BLaER1 (cell line): ENCODE measurements at regions not wholly inside any gene's neighbourhood (a gene's known extent, or its start where the extent isn't known, plus 50 kb on each side); places are given as distances from the start of the nearest gene placed in this dataset.

Experiments
- H3K27ac ChIP-seq: shearing (Covaris generic); formaldehyde crosslinking; 2 replicates; pipeline ENCODE4 v1.8.1; 2022
- H3K27me3 ChIP-seq: shearing (Covaris generic); formaldehyde crosslinking; 2 replicates; pipeline ENCODE4 v1.8.1; 2022
- H3K36me3 ChIP-seq: shearing (Covaris generic); formaldehyde crosslinking; 2 replicates; pipeline ENCODE4 v1.8.1; 2022
- H3K4me1 ChIP-seq: shearing (Covaris generic); formaldehyde crosslinking; 2 replicates; pipeline ENCODE4 v1.8.1; 2022
- H3K4me2 ChIP-seq: shearing (Covaris generic); formaldehyde crosslinking; 2 replicates; pipeline ENCODE4 v1.8.1; 2022
- H3K4me3 ChIP-seq: shearing (Covaris generic); formaldehyde crosslinking; 2 replicates; pipeline ENCODE4 v1.8.1; 2022
- H3K9ac ChIP-seq: shearing (Covaris generic); formaldehyde crosslinking; 2 replicates; pipeline ENCODE4 v1.8.1; 2022
- H3K9me3 ChIP-seq: shearing (Covaris generic); formaldehyde crosslinking; 2 replicates; pipeline ENCODE4 v1.8.1; 2022
- H4K20me1 ChIP-seq: shearing (Covaris generic); formaldehyde crosslinking; 2 replicates; pipeline ENCODE4 v1.8.1; 2022
- Cebpa-rat ChIP-seq: shearing (Covaris generic); IDR thresholded peaks from 2 replicates; pipeline ENCODE4 v1.8.1; 2022

DNA sequence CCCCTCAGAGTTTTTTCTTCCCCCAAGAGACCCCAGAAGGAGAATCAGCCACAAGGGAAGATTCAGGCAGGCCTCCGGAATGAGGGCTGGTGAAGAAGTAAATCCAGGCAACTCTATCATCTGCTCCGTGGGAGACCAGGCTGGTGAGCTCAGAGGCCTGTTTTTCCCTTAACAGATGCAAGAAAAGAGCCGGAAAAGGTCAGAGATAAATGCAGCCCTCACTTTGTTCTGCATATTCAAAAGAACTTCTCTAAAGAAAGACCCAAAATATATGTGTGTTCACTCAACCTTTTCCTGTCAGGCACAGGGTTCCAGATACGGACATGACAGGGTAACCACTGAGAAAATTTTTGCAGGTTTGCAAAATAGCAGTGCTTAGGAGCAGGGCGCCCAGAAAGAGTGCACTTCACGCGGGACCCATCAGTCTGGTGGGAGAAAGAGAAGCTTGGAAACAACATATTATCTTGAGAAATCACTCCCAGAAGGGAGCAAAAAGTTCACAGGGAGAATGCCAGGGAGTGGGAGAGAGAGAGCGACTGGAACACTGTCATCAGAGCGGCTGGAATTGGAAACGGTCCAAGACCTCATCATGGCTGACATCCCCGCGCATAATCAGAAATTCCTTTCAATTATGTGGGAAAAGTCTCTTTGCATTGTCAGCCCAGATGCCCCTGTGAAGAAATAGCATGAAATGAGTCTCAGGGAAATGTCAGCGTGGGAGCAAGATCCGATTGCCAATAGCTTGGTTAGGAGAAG is 244.8 kb upstream of the SLC14A2 start:
- Histone ChIP-seq H3K36me3 (no peaks in the 10 kb centered on the region), H3K27ac (no peak overlapping the region), H3K27me3 (no peaks in the 10 kb centered on the region), H4K20me1 (no peaks in the 10 kb centered on the region), H3K4me2 (peak overlapping the region; percentile 55), H3K4me3 (no peak overlapping the region), H3K9ac (no peak overlapping the region), H3K9me3 (no peaks in the 10 kb centered on the region), H3K4me1 (peaks cover 14% of the 10 kb centered on the region)
- no peak for TF ChIP-seq Cebpa-rat

DNA sequence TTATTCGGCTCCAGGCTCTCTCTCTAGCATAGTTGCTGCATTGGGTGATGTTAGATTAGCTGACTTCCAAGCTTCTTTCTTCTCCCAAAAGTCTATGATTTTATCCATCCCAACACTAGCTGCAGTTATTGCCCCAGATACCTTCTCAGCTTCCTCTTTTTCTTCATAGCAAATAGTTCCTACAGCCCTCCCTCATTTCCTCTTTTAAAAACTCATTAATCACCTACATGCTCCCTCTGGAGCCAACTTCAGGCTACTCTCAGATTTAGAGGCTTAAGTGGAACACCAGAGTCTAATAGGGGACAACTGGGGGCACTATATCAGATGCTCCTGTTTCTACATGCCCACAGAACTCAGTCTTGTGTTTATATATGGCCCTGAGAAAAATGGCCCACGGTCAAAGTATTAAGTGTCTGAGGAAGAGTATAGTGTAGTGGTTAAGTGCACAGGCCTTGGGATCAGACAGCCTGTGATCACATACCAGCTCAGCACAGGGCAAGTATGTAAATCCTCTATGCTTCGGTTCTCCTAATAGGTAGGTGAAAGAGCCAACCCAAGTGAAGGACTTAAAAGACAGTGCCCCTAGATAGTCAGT is 241.9 kb upstream of the SLC14A2 start:
- no peaks in the 10 kb centered on the region for H3K36me3 ChIP-seq
- no peak overlapping the region for H3K4me3 ChIP-seq
- H3K9me3 ChIP-seq: no peaks in the 10 kb centered on the region
- no peak overlapping the region for H3K4me2 ChIP-seq
- H4K20me1 ChIP-seq: no peaks in the 10 kb centered on the region
- H3K4me1 ChIP-seq: peaks cover 14% of the 10 kb centered on the region
- no peak for TF ChIP-seq Cebpa-rat
- no peak overlapping the region for H3K9ac ChIP-seq
- no peak overlapping the region for H3K27ac ChIP-seq
- no peaks in the 10 kb centered on the region for H3K27me3 ChIP-seq

DNA sequence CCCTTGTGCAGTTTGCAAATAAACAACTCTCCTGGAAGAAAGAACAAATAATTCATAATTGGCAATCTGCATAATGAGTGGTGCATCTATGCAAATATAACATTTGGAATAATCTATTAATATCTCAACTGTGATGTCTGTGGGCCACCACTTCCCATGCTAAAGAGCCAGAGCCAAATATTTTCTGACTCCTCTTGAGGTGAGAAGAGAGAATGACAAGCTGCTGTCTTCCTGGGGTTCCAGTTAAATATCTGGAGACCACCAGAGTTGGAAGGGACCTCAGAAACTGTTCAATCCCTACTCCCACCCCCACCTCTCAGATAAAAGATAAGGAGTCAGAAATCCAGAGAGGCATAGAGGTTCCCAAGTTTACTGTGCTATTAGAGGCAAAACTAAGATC is 241.0 kb upstream of the SLC14A2 start:
- H3K9ac ChIP-seq: no peak overlapping the region
- H3K27me3 ChIP-seq: no peaks in the 10 kb centered on the region
- H3K9me3 ChIP-seq: no peaks in the 10 kb centered on the region
- no peak overlapping the region for H3K27ac ChIP-seq
- peaks cover 14% of the 10 kb centered on the region for H3K4me1 ChIP-seq
- no peak for TF ChIP-seq Cebpa-rat
- no peaks in the 10 kb centered on the region for H4K20me1 ChIP-seq
- H3K4me2 ChIP-seq: no peak overlapping the region
- H3K36me3 ChIP-seq: no peaks in the 10 kb centered on the region
- no peak overlapping the region for H3K4me3 ChIP-seq

DNA sequence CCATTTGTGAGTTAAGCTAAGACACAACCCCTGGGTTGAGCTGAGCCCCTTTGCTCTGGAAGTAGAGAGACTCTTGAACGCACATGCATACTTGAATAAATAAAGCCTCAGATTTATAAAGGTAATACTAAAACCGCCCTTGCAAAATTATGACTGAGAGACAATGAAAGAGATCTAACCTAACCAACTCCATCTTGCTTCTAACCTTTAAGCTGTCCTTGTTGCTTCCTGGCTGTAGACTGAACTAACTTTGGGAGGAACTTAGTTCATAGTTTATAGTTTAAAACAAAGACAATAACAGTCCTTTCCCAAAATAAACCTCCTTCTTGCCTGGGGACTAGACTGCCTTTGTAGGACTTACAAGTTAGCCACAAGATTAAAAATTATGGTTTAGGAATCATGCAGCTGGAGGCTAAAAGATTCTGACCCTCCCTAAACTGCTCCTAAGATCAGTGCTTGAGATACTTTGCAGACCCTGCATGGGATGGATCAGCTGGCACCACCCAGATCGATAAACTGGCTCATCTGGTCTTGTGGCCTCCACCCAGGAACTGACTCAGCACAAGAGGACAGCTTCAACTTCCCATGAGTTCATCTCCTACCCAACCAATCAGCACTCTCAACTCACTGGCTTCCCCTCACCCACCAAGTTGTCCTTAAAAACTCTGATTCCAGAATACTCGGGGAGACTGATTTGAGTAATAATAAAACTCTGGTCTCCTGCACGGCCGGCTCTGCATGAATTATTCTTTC is 240.2 kb upstream of the SLC14A2 start:
- Histone ChIP-seq H3K27ac (no peak overlapping the region), H3K27me3 (no peaks in the 10 kb centered on the region), H3K4me2 (no peak overlapping the region), H3K36me3 (no peaks in the 10 kb centered on the region), H3K4me1 (peaks cover 9% of the 10 kb centered on the region), H3K4me3 (no peak overlapping the region), H3K9ac (no peak overlapping the region), H4K20me1 (no peaks in the 10 kb centered on the region), H3K9me3 (no peaks in the 10 kb centered on the region)
- TF ChIP-seq Cebpa-rat: no peak

DNA sequence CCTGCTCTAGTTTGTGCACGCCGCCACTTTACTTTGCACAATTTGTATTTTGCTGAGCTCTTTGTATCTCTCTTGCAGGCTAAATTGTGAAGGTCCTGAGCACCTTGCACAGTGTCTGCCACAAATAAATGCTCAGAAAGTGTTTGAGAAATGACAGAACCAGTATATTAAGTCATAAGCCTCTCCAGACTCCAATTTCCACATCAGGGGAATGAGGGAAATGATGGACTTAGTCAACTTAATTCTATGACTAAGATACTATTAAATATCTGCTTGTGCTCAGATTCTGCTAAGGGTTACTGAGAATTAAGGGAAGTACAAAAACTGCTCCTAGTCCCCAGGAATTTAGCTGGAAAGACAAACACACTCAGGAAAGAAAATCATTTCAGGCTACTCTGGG is 239.1 kb upstream of the SLC14A2 start:
- TF ChIP-seq Cebpa-rat: no peak
- Histone ChIP-seq H3K36me3 (no peaks in the 10 kb centered on the region), H3K4me2 (no peak overlapping the region), H3K4me1 (no peaks in the 10 kb centered on the region), H3K27ac (no peak overlapping the region), H3K9ac (no peak overlapping the region), H3K27me3 (no peaks in the 10 kb centered on the region), H4K20me1 (no peaks in the 10 kb centered on the region), H3K9me3 (no peaks in the 10 kb centered on the region), H3K4me3 (no peak overlapping the region)

DNA sequence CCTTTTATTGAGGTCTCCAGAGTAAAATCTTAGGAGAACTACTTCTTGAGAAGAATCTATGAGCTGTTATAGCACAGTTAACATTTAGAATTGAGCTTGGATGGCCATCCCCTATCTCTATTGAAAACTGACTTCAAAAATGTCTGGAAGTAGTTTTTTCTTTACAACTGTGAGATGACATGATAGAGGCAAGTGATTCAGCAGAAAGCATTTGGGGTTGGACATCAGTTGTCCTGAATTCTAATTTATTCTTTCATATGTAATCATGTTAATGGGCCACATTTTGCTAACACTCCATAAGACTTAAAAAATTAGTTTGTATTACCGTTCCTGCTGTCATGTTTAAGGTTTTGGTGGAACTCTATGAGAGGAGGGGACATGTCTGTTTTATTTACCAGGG is 237.0 kb upstream of the SLC14A2 start:
- H3K4me1 ChIP-seq: no peaks in the 10 kb centered on the region
- no peak for TF ChIP-seq Cebpa-rat
- no peak overlapping the region for H3K9ac ChIP-seq
- H3K27me3 ChIP-seq: no peaks in the 10 kb centered on the region
- no peak overlapping the region for H3K27ac ChIP-seq
- no peak overlapping the region for H3K4me2 ChIP-seq
- no peaks in the 10 kb centered on the region for H4K20me1 ChIP-seq
- H3K36me3 ChIP-seq: no peaks in the 10 kb centered on the region
- no peaks in the 10 kb centered on the region for H3K9me3 ChIP-seq
- no peak overlapping the region for H3K4me3 ChIP-seq

DNA sequence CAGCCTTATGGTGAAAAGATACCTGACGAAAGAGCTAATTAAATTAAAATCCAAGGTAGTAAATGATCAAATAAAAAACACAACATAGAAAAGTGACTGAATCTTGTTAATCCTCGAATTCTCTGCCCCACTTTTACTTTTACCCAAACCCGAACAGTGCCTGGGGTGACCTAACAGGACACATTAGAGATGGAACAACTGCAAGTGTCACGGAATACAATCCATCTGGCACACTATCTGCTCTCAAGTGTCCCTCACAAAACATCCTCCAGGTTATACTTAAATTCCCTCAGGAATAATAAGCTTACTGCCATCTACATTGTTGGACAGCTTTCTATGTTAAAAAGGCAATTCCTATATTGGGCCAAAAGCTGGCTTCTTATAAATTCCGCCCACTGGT is 236.3 kb upstream of the SLC14A2 start:
- Histone ChIP-seq H3K27me3 (no peaks in the 10 kb centered on the region), H3K4me2 (no peak overlapping the region), H3K4me3 (no peak overlapping the region), H3K9me3 (no peaks in the 10 kb centered on the region), H4K20me1 (no peaks in the 10 kb centered on the region), H3K4me1 (no peaks in the 10 kb centered on the region), H3K36me3 (no peaks in the 10 kb centered on the region), H3K9ac (no peak overlapping the region), H3K27ac (no peak overlapping the region)
- TF ChIP-seq Cebpa-rat: no peak

DNA sequence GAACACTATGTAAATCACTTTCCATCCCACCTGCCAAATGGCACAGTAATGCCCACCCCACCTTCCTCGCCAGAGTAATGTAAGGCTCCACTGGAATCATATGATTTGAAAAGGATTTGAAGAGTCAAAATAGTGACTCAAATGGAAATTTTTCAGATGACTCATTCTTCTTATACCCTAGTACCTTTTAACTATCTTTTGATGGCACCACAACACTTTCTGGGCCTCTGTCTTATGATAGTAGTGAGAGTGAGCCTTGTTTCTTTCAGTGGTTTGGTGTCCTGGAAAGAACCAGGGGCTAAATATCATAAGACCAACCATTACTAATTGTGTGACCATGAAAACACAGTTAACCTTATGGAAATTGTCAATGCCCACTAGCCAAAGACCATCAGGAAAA is 235.4 kb upstream of the SLC14A2 start:
- no peak overlapping the region for H3K9ac ChIP-seq
- H3K4me2 ChIP-seq: no peak overlapping the region
- H3K4me3 ChIP-seq: no peak overlapping the region
- H3K27me3 ChIP-seq: no peaks in the 10 kb centered on the region
- TF ChIP-seq Cebpa-rat: no peak
- no peaks in the 10 kb centered on the region for H3K4me1 ChIP-seq
- H3K9me3 ChIP-seq: no peaks in the 10 kb centered on the region
- H4K20me1 ChIP-seq: no peaks in the 10 kb centered on the region
- no peak overlapping the region for H3K27ac ChIP-seq
- no peaks in the 10 kb centered on the region for H3K36me3 ChIP-seq

DNA sequence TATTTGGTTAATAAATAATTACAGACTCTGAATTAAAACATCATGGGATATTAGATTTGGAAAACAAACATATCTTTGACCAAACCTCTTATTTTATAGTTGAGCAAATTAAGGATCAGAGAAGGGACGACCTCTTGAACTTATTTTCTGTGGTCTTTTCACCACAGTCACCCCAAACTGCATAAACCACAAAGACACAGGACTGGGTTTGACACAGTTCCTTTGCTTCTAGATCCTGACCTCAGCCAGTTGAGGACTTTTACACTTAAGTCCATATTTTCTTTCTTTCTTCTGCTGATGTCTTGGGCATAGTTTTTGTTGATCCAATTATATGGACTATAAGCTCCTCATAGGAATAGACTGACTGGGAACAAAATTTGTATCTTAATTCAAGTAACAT is 234.0 kb upstream of the SLC14A2 start:
- H3K4me2 ChIP-seq: no peak overlapping the region
- H4K20me1 ChIP-seq: no peaks in the 10 kb centered on the region
- no peaks in the 10 kb centered on the region for H3K9me3 ChIP-seq
- H3K27ac ChIP-seq: no peak overlapping the region
- H3K4me3 ChIP-seq: no peak overlapping the region
- no peaks in the 10 kb centered on the region for H3K4me1 ChIP-seq
- no peaks in the 10 kb centered on the region for H3K27me3 ChIP-seq
- no peak overlapping the region for H3K9ac ChIP-seq
- no peaks in the 10 kb centered on the region for H3K36me3 ChIP-seq
- no peak for TF ChIP-seq Cebpa-rat

DNA sequence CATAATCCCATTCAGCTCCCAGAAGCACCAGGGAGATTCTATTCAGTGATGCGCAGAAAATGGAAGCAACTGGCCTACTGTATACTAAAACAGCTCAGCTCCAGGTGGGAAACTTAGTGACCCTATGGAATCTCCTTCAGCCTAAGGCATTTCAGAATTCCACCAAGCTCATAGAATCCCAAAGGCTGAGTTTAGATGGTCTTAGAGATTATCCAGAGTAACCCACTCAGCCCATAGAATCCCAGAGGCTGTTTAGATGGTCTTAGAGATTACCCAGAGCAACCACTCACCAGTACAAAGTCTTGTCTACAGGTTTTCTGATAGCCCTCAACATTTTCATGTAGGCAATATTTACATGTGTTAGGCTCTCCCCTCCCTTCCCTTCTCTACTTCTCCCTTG is 232.0 kb upstream of the SLC14A2 start:
- TF ChIP-seq Cebpa-rat: no peak

More for the DNA sequence above, 232.0 kb upstream of the SLC14A2 start:
- Histone ChIP-seq H3K27ac (no peak overlapping the region), H4K20me1 (no peaks in the 10 kb centered on the region), H3K36me3 (no peaks in the 10 kb centered on the region), H3K9ac (no peak overlapping the region), H3K4me1 (no peaks in the 10 kb centered on the region), H3K27me3 (no peaks in the 10 kb centered on the region), H3K4me3 (no peak overlapping the region), H3K4me2 (no peak overlapping the region), H3K9me3 (no peaks in the 10 kb centered on the region)
